Spleen (tissue), 11 donors: ENCODE measurements at regions not wholly inside any gene's neighbourhood (a gene's known extent, or its start where the extent isn't known, plus 50 kb on each side); places are given as distances from the start of the nearest gene placed in this dataset.

Experiments
- DNase-seq: peaks from one replicate; pipeline ENCODE4 v3.0.0-alpha.2; 2020
- H3K27ac ChIP-seq, 8 donors: fragments of 200-600 bp; sonication (generic) in 7 of 8; 1 replicate in 4 of 8; 2 replicates in 4 of 8; pipeline versions ENCODE4 v1.5.0 to v1.8.0; 2016 to 2021; ENCODE audit warnings: inconsistent platforms in 4 of 8, mild to moderate bottlenecking in 4 of 8, moderate library complexity in 1 of 8
- H3K27me3 ChIP-seq, 7 donors: fragments of 200-600 bp; sonication (generic) in 6 of 7; replicated peaks in 1 of 7; 1 replicate in 4 of 7; 2 replicates in 3 of 7; pipeline versions ENCODE4 v1.5.0 to v1.8.0; 2016 to 2021; ENCODE audit warnings: inconsistent platforms in 3 of 7, mild to moderate bottlenecking in 1 of 7
- H3K36me3 ChIP-seq, 6 donors: fragments of 200-600 bp; sonication (generic) in 5 of 6; 1 replicate in 4 of 6; 2 replicates in 2 of 6; pipeline versions ENCODE4 v1.5.0 to v1.8.0; 2016 to 2021; ENCODE audit warnings: inconsistent platforms in 2 of 6
- H3K4me1 ChIP-seq, 6 donors: fragments of 200-600 bp; sonication (generic) in 5 of 6; 1 replicate in 3 of 6; 2 replicates in 3 of 6; pipeline versions ENCODE4 v1.5.0 to v1.8.0; 2016 to 2021; ENCODE audit warnings: inconsistent platforms in 3 of 6
- H3K4me3 ChIP-seq, 8 donors: fragments of 200-600 bp; sonication (generic) in 7 of 8; 1 replicate in 4 of 8; 2 replicates in 4 of 8; pipeline versions ENCODE4 v1.5.0 to v1.8.0; 2016 to 2021; ENCODE audit warnings: inconsistent platforms in 4 of 8, mild to moderate bottlenecking in 4 of 8, moderate library complexity in 2 of 8
- H3K9me3 ChIP-seq, 8 donors: fragments of 200-600 bp; sonication (generic) in 7 of 8; 1 replicate in 4 of 8; 2 replicates in 4 of 8; pipeline versions ENCODE4 v1.5.0 to v1.8.0; 2016 to 2021; ENCODE audit warnings: inconsistent platforms in 4 of 8
- CTCF ChIP-seq, 11 experiments: fragments of 200-600 bp in 7 of 11; fragments of 450-650 bp in 4 of 11; sonication (generic) in 4 of 11; IDR thresholded peaks in 8 of 11; conservative IDR thresholded peaks in 3 of 11; 1 replicate in 7 of 11; 2 replicates in 4 of 11; pipeline versions ENCODE4 v1.4.0 to v1.8.0; 2016 to 2021; ENCODE audit warnings: antibody characterized with exemption in 11 of 11, inconsistent platforms in 4 of 11, mild to moderate bottlenecking in 1 of 11
- POLR2A ChIP-seq, 3 donors: fragments of 450-650 bp; IDR thresholded peaks; one replicate each; pipeline ENCODE4 v1.5.1; 2017; ENCODE audit warnings: antibody characterized with exemption in 3 of 3, mild to moderate bottlenecking in 1 of 3
- POLR2AphosphoS5 ChIP-seq, 3 donors: sonication (generic); formaldehyde crosslinking; IDR thresholded peaks; one replicate each; pipeline ENCODE4 v1.5.1; 2017; ENCODE audit warnings: antibody characterized with exemption in 3 of 3
- WGBS, 5 donors: extraction: QIAGEN DNeasy Blood & Tissue Kit in 3 of 5; methylation state at CpG; one replicate each; pipeline versions ENCODE4 v1.1.5 to v1.1.7; 2013 to 2018; 5-methylcytosine and 5-hydroxymethylcytosine counted together
- intact Hi-C: fragments of 100-400 bp; cut with DNase I; formaldehyde crosslinking; loops from one replicate; pipeline ENCODE4 v1.15.0; 2023; ENCODE audit warnings: low total_unique reads
- donor health status: healthy with polysubstance abuse.
- donor health status: DM: no; HTN: no; CAD: no; lungs with moderate emphysema.
- donor health status: DM: no; HTN: no; CAD: no.
- donor health status: Bipolar disorder and iron deficiency.
- donor health status: healthy.
- donor health status: DM: no; HTN: no; CAD: no.
- donor health status: DM: yes; HTN: yes; CAD: no.

DNA sequence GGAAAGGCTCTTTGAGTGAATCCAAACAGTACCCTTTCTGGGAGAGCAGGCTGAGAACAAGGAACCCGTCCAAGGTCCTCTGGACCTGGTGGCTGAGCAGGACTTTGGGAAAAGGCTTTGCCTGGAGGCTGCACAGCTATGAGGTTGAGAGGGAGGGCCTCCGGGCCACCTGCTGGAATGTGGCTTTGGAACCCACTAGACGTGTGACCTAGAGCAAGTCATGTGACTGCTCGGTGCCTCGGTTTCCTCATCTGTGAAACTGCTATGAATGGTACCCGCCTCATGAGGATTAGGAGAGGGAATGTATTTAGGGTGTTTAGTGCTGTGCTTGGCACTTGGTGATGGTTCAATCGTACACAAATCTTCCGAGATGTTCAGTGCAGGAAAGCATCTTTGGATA, 50.4 kb downstream of the HAPSTR1 start:
- Histone ChIP-seq H3K4me1 (peaks cover 5 to 17% (median 8%) of the 10 kb centered on the region in 6 donors), H3K4me3 (no peak overlapping the region), H3K27ac (no peak overlapping the region), H3K27me3 (no peaks in the 10 kb centered on the region), H3K36me3 (no peaks in the 10 kb centered on the region), H3K9me3 (no peaks in the 10 kb centered on the region)
- peak; percentile 58 for DNase-seq
- TF ChIP-seq CTCF (IDR thresholded peaks at IDR 0.05 in 8 of 11, conservative IDR thresholded peaks at IDR 0.05 in 3 of 11) (no peak), POLR2AphosphoS5 (IDR thresholded peaks at IDR 0.05) (no peak), POLR2A (IDR thresholded peaks at IDR 0.05) (no peak)
- WGBS, 5 donors = 90 to 97% (median 95%) methylated on average over 8 of the region's 8 CpGs
- intact Hi-C loops = no loop called here

GRCh38 chr16:9144106-9144505, 52.7 kb downstream of the HAPSTR1 start:
- Histone ChIP-seq H3K27me3 (no peaks in the 10 kb centered on the region), H3K36me3 (no peaks in the 10 kb centered on the region), H3K9me3 (no peaks in the 10 kb centered on the region), H3K27ac (no peak overlapping the region), H3K4me3 (no peak overlapping the region), H3K4me1 (peaks cover 1 to 9% (median 4%) of the 10 kb centered on the region in 6 donors)
- TF ChIP-seq POLR2AphosphoS5 (IDR thresholded peaks at IDR 0.05) (no peak), CTCF (IDR thresholded peaks at IDR 0.05 in 8 of 11, conservative IDR thresholded peaks at IDR 0.05 in 3 of 11) (no peak), POLR2A (IDR thresholded peaks at IDR 0.05) (no peak)
- WGBS, 5 donors = 92 to 97% (median 94%) methylated on average over 8 of the region's 8 CpGs
- intact Hi-C loops = no loop called here
- DNase-seq = no peak

- intact Hi-C loops = no loop called here
- no peak for TF ChIP-seq POLR2A (IDR thresholded peaks at IDR 0.05)
- no peak for TF ChIP-seq CTCF (IDR thresholded peaks at IDR 0.05 in 8 of 11, conservative IDR thresholded peaks at IDR 0.05 in 3 of 11)
- TF ChIP-seq POLR2AphosphoS5 (IDR thresholded peaks at IDR 0.05) = no peak
Observed at GRCh38 chr16:9148374-9149015, 57.1 kb downstream of the HAPSTR1 start.

DNA sequence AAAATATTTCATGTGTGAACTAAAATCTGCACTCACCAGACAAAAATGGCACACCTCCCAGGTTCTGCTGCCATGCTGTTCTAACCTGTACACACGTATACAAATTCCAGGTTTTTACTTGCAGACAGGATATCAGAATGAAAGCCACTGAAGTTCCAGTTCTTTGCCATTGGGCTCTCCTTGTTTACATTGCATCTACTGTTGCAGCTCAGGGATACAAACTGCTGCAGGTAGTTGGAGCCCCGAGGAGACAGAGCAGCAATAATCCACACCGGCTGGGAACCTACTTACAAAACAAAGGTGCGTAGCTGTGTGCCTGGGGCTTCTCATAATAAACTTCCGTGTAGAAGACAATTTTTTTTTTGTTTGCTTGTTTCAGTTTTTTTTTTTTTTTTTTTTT, 59.6 kb downstream of the HAPSTR1 start:
- 82 to 87% (median 85%) methylated on average over 5 of the region's 5 CpGs for WGBS, 5 donors
- intact Hi-C loops = no loop called here
- TF ChIP-seq POLR2AphosphoS5 (IDR thresholded peaks at IDR 0.05) (no peak), CTCF (IDR thresholded peaks at IDR 0.05 in 8 of 11, conservative IDR thresholded peaks at IDR 0.05 in 3 of 11) (no peak)

More at GRCh38 chr16:9148374-9149015, 57.1 kb downstream of the HAPSTR1 start:
- Histone ChIP-seq H3K36me3 (no peaks in the 10 kb centered on the region), H3K4me3 (no peak overlapping the region), H3K9me3 (no peaks in the 10 kb centered on the region), H3K4me1 (no peaks in the 10 kb centered on the region), H3K27ac (no peak overlapping the region), H3K27me3 (no peaks in the 10 kb centered on the region)
- 59 to 72% (median 65%) methylated on average over 9 of the region's 9 CpGs for WGBS, 5 donors
- no peak for DNase-seq

More for the DNA sequence above, 59.6 kb downstream of the HAPSTR1 start:
- H3K9me3 ChIP-seq = no peaks in the 10 kb centered on the region
- H3K27ac ChIP-seq = no peak overlapping the region
- no peaks in the 10 kb centered on the region for H3K4me1 ChIP-seq
- H3K4me3 ChIP-seq = no peak overlapping the region
- no peaks in the 10 kb centered on the region for H3K36me3 ChIP-seq
- peaks cover 0 to 23% (median 0%) of the 10 kb centered on the region in 7 donors for H3K27me3 ChIP-seq
- DNase-seq = no peak
